ENCODE measurements at regions not wholly inside any gene's neighbourhood (a gene's known extent, or its start where the extent isn't known, plus 50 kb on each side); places are given as distances from the start of the nearest gene placed in this dataset.

- TF ChIP-seq POLR2AphosphoS5 (IDR thresholded peaks at IDR 0.05; ENCODE audit: insufficient read depth in 1 of 2, low read depth in 1 of 2) (no peak), POLR2A (IDR thresholded peaks at IDR 0.05) (no peak)
Measured at GRCh38 chr5:98489021-98489420, 284.4 kb upstream of the RGMB start.
